Cardiac muscle cell (in vitro differentiated cells and primary cell): ENCODE measurements at regions not wholly inside any gene's neighbourhood (a gene's known extent, or its start where the extent isn't known, plus 50 kb on each side); places are given as distances from the start of the nearest gene placed in this dataset.
"Not testable (repeated sequence)": the region's sequence is repeated elsewhere in the genome, so short reads cannot be mapped to it uniquely, and the experiment has no call there.

ENCODE experiments used
- DNase-seq, 2 donors: peaks; one replicate each; pipeline versions ENCODE4 v3.0.0 to v3.0.0-alpha.2; 2010 to 2017; ENCODE audit warnings: low read depth in 1 of 2, low spot score in 1 of 2
- H3K27ac ChIP-seq: fragments of 200-600 bp; sonication (generic); 2 replicates; pipeline ENCODE4 v1.5.1; 2016
- H3K27me3 ChIP-seq: fragments of 200-600 bp; sonication (generic); 2 replicates; pipeline ENCODE4 v1.6.0; 2016; ENCODE audit warnings: control low read depth
- H3K36me3 ChIP-seq: fragments of 200-600 bp; sonication (generic); 2 replicates; pipeline ENCODE4 v1.5.1; 2016; ENCODE audit warnings: control low read depth
- H3K4me1 ChIP-seq: fragments of 200-600 bp; sonication (generic); 2 replicates; pipeline ENCODE4 v1.8.1; 2017; ENCODE audit warnings: low read depth, mild to moderate bottlenecking, mixed run types
- H3K4me3 ChIP-seq: fragments of 200-600 bp; sonication (generic); 2 replicates; pipeline ENCODE4 v1.5.1; 2016; ENCODE audit warnings: mild to moderate bottlenecking
- H3K9me3 ChIP-seq: fragments of 200-600 bp; sonication (generic); 2 replicates; pipeline ENCODE4 v1.5.1; 2017; ENCODE audit warnings: low read depth, mild to moderate bottlenecking, control low read depth
- CTCF ChIP-seq: IDR thresholded peaks from 2 replicates; pipeline ENCODE4 v1.5.1; 2012; ENCODE audit warnings: low read depth, mild to moderate bottlenecking, low read length

GRCh38 chr22:22296047-22296446, 51.5 kb downstream of the VPREB1 start:
- not testable (repeated sequence) for H3K27me3 ChIP-seq, H3K4me1 ChIP-seq, H3K9me3 ChIP-seq, H3K27ac ChIP-seq, H3K4me3 ChIP-seq, DNase-seq, H3K36me3 ChIP-seq

- DNase-seq = peak; percentile 27 to 47
- H3K27ac ChIP-seq = peak overlapping the region; percentile 57
These were observed 52.7 kb downstream of the VPREB1 start for GRCh38 chr22:22297159-22297793.

GRCh38 chr22:22297794-22298653, 53.4 kb downstream of the VPREB1 start:
- not testable (repeated sequence) for H3K36me3 ChIP-seq, H3K4me1 ChIP-seq, H3K9me3 ChIP-seq, H3K27me3 ChIP-seq
- Histone ChIP-seq H3K4me3 (peak overlapping the region; percentile 80), H3K27ac (peak overlapping the region; percentile 94)
- TF ChIP-seq CTCF = peak; percentile 29
- peak; percentile 80 to 85 for DNase-seq

More at GRCh38 chr22:22297159-22297793, 52.7 kb downstream of the VPREB1 start:
- not testable (repeated sequence) for H3K27me3 ChIP-seq, H3K4me1 ChIP-seq, H3K9me3 ChIP-seq, H3K36me3 ChIP-seq
- peak overlapping the region; percentile 80 for H3K4me3 ChIP-seq

GRCh38 chr22:22298654-22299009, 54.0 kb downstream of the VPREB1 start:
- not testable (repeated sequence) for H3K36me3 ChIP-seq, H3K27me3 ChIP-seq, H3K9me3 ChIP-seq, DNase-seq, H3K4me1 ChIP-seq
- peak overlapping the region; percentile 94 for H3K27ac ChIP-seq
- H3K4me3 ChIP-seq = peak overlapping the region; percentile 80

- not testable (repeated sequence) for H3K9me3 ChIP-seq, H3K27ac ChIP-seq, H3K36me3 ChIP-seq, H3K27me3 ChIP-seq, H3K4me1 ChIP-seq, H3K4me3 ChIP-seq, DNase-seq
These were observed 55.9 kb downstream of the VPREB1 start for GRCh38 chr22:22300511-22300910.

GRCh38 chr22:22300946-22301345, 56.4 kb downstream of the VPREB1 start:
- H3K4me3 ChIP-seq, H3K36me3 ChIP-seq, H3K9me3 ChIP-seq, H3K4me1 ChIP-seq, H3K27me3 ChIP-seq, H3K27ac ChIP-seq, DNase-seq: not testable (repeated sequence)

GRCh38 chr22:22316589-22316988, 72.0 kb downstream of the VPREB1 start:
- H3K27ac ChIP-seq = no peak overlapping the region
- TF ChIP-seq CTCF = no peak
- H3K36me3 ChIP-seq = peaks cover 18% of the 10 kb centered on the region
- DNase-seq = no peak
- H3K4me1 ChIP-seq = no peaks in the 10 kb centered on the region
- no peak overlapping the region for H3K4me3 ChIP-seq
- H3K27me3 ChIP-seq = no peaks in the 10 kb centered on the region
- H3K9me3 ChIP-seq = no peaks in the 10 kb centered on the region

- peaks cover 18% of the 10 kb centered on the region for H3K36me3 ChIP-seq
These were observed 74.3 kb downstream of the VPREB1 start for GRCh38 chr22:22318723-22319465.

More at GRCh38 chr22:22318723-22319465, 74.3 kb downstream of the VPREB1 start:
- DNase-seq = no peak
- Histone ChIP-seq H3K27ac (no peak overlapping the region), H3K4me1 (no peaks in the 10 kb centered on the region), H3K27me3 (no peaks in the 10 kb centered on the region), H3K9me3 (no peaks in the 10 kb centered on the region), H3K4me3 (no peak overlapping the region)
- no peak for TF ChIP-seq CTCF
